CD4-positive, alpha-beta memory T cell (primary cell): ENCODE measurements at regions not wholly inside any gene's neighbourhood (a gene's known extent, or its start where the extent isn't known, plus 50 kb on each side); places are given as distances from the start of the nearest gene placed in this dataset.
A peak's percentile ranks its signal among the peaks of the same experiment; 100 is the strongest.

Source experiments
- CTCF ChIA-PET: fragments of 350-600 bp; sonication (Branson Sonifier 250); formaldehyde crosslinking; loops from one replicate; lab custom pipeline; 2021; ENCODE audit warnings: inconsistent platforms; ENCODE audit not compliant: partially characterized antibody; lab: Charles Lee
- POLR2A ChIA-PET: fragments of 350-600 bp; sonication (Branson Sonifier 250); formaldehyde crosslinking; loops from one replicate; lab custom pipeline; 2021; ENCODE audit not compliant: partially characterized antibody; lab: Charles Lee
- DNase-seq, 5 donors: peaks; one replicate each; pipeline versions ENCODE4 v3.0.0 to v3.0.0-alpha.2; 2020 to 2022; ENCODE audit warnings: mixed read lengths in 1 of 5
- H3K27ac ChIP-seq: one replicate; pipeline ENCODE4 v1.7.0; 2013; ENCODE audit warnings: low read depth, low read length
- H3K27me3 ChIP-seq: 2 replicates; pipeline ENCODE4 v1.7.0; 2013; ENCODE audit warnings: mild to moderate bottlenecking, low read length, moderate library complexity; ENCODE audit not compliant: insufficient read depth
- H3K36me3 ChIP-seq: 2 replicates; pipeline ENCODE4 v1.7.0; 2013; ENCODE audit warnings: mild to moderate bottlenecking, low read length, moderate library complexity; ENCODE audit not compliant: insufficient read depth
- H3K4me1 ChIP-seq: 2 replicates; pipeline ENCODE4 v1.7.0; 2013; ENCODE audit warnings: mild to moderate bottlenecking, low read length, moderate library complexity; ENCODE audit not compliant: insufficient read depth
- H3K4me3 ChIP-seq, 2 donors: one replicate each; pipeline ENCODE4 v1.7.0; 2013; ENCODE audit warnings: low read length in 2 of 2, mild to moderate bottlenecking in 1 of 2
- H3K9me3 ChIP-seq, 2 donors: one replicate each; pipeline ENCODE4 v1.7.0; 2013; ENCODE audit warnings: low read length in 2 of 2, control low read depth in 1 of 2; ENCODE audit not compliant: control insufficient read depth in 1 of 2
- H3K27ac Mint-ChIP-seq, 7 donors: one replicate each; pipeline ENCODE4 v1.8.0; 2020 to 2021; ENCODE audit warnings: mixed read lengths in 7 of 7, mild to moderate bottlenecking in 6 of 7, inconsistent platforms in 3 of 7, moderate library complexity in 3 of 7
- H3K27me3 Mint-ChIP-seq, 2 donors: one replicate each; pipeline ENCODE4 v1.8.0; 2020 to 2021; ENCODE audit warnings: mixed read lengths in 2 of 2
- H3K36me3 Mint-ChIP-seq, 2 donors: one replicate each; pipeline ENCODE4 v1.8.0; 2020 to 2021; ENCODE audit warnings: mixed read lengths in 2 of 2, inconsistent platforms in 1 of 2, mild to moderate bottlenecking in 1 of 2
- H3K4me1 Mint-ChIP-seq, 4 donors: one replicate each; pipeline ENCODE4 v1.8.0; 2020 to 2021; ENCODE audit warnings: mixed read lengths in 4 of 4, mild to moderate bottlenecking in 1 of 4
- H3K4me3 Mint-ChIP-seq, 8 donors: one replicate each; pipeline ENCODE4 v1.8.0; 2020 to 2021; ENCODE audit warnings: mixed read lengths in 8 of 8, mild to moderate bottlenecking in 7 of 8, moderate library complexity in 6 of 8, inconsistent platforms in 3 of 8
- H3K9me3 Mint-ChIP-seq, 8 donors: one replicate each; pipeline ENCODE4 v1.8.0; 2020 to 2021; ENCODE audit warnings: mixed read lengths in 8 of 8, mild to moderate bottlenecking in 5 of 8, inconsistent platforms in 3 of 8, moderate library complexity in 1 of 8
- intact Hi-C: fragments of 100-400 bp; cut with micrococcal nuclease; formaldehyde crosslinking; loops from one replicate; pipeline ENCODE4 v1.15.1; 2023

DNA sequence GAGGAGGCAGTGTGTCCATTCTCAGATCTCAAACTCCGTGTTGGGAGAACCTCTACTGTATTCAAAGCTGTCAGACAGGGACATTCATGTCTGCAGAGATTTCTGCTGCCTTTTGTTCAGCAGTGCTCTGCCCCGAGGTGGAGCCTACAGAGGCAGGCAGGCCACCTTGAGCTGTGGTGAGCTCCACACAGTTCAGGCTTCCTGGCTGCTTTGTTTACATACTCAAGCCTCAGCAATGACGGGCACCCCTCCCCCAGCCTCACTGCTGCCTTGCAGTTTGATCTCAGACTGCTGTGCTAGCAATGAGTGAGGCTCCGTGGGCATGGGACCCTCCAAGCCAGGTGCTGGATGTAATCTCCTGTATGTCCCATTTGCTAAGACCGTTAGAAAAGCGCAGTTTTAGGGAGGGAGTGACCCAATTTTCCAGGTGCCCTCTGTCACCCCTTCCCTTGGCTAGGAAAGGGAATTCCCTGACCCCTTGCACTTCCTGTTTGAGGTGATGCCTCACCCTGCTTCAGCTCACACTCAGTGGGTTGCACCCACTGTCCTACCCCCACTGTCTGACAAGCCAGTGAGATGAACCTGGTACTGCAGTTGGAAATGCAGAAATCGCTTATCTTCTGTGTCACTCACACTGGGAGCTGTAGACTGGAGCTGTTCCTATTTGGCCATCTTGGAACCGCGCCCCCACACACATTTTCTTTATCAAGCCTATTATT is 458.9 kb upstream of the HSFY2 start:
- intact Hi-C loops = loop anchor here (10.0 kb wide), 1 partner anchor 158 kb away; no protein-coding TSS in a partner anchor
- no peak overlapping the region for H3K27ac ChIP-seq

DNA sequence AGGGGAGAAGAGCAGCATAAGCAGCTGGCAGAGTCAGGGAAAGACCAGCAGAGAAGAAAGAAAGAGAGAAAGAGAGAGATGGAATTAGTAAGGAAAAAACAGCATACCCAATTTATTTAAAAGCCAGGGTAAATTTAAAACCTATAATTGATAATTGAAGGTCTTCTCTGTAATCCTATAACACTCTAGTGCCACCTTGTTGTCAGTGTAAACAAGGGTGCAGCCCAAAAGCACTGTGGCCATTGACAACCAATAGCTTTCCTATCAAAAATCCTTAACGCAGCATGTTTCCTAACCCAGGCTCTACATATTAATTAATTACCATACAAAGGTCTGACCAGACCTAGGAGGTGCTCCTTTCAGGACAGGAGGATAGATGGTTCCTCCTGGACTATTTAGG is 447.2 kb upstream of the HSFY2 start:
- no peaks in the 10 kb centered on the region for H3K27me3 ChIP-seq
- Mint-ChIP-seq H3K36me3 (no peaks in the 10 kb centered on the region), H3K9me3 (no peaks in the 10 kb centered on the region), H3K27ac (no peak overlapping the region), H3K4me1 (no peaks in the 10 kb centered on the region), H3K27me3 (no peaks in the 10 kb centered on the region), H3K4me3 (no peak overlapping the region)
- no peaks in the 10 kb centered on the region for H3K4me1 ChIP-seq
- POLR2A ChIA-PET = no interaction called here
- no peak overlapping the region for H3K27ac ChIP-seq
- DNase-seq = no peak
- H3K36me3 ChIP-seq = no peaks in the 10 kb centered on the region
- H3K9me3 ChIP-seq = no peaks in the 10 kb centered on the region
- intact Hi-C loops = no loop called here
- no peak overlapping the region for H3K4me3 ChIP-seq
- CTCF ChIA-PET = no interaction called here

More for the DNA sequence above, 458.9 kb upstream of the HSFY2 start:
- Histone ChIP-seq H3K9me3 (no peaks in the 10 kb centered on the region), H3K4me3 (no peak overlapping the region), H3K36me3 (no peaks in the 10 kb centered on the region), H3K27me3 (no peaks in the 10 kb centered on the region), H3K4me1 (peaks cover 9% of the 10 kb centered on the region)
- Mint-ChIP-seq H3K27ac (peak overlapping the region in 2 of 7 donors; percentile 65 to 85), H3K36me3 (no peaks in the 10 kb centered on the region), H3K9me3 (no peaks in the 10 kb centered on the region), H3K4me1 (peaks cover 0 to 25% (median 4%) of the 10 kb centered on the region in 4 donors), H3K4me3 (peak overlapping the region in 2 of 8 donors; percentile 64 to 76), H3K27me3 (no peaks in the 10 kb centered on the region)
- ChIA-PET CTCF (interaction anchor here (0.9 to 1.3 kb wide), 2 partner anchors 30 to 270 kb away, joined by 3 to 4 read pairs; no protein-coding TSS in a partner anchor), POLR2A (no interaction called here)
- peak in 1 of 5 donors; percentile 65 for DNase-seq

DNA sequence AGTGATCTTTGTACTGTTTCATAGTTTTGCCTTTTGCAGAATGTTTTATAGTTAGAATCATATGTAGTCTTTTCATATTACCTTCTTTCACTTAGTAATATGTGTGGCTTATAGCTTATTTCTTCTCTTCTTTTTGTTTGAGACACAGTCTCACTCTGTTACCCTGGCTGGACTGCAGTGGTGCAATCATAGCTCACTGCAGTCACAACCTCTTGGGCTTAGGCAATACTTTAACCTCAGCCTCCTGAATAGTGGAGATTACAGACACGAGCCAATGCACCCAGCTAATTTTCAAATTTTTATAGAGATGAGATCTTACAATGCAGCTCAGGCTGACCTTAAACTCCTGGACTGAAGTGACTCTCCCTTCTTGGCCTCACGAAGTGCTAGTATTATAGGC is 435.4 kb upstream of the HSFY2 start:
- no peaks in the 10 kb centered on the region for H3K36me3 ChIP-seq
- Mint-ChIP-seq H3K4me3 (no peak overlapping the region), H3K27me3 (no peaks in the 10 kb centered on the region), H3K27ac (no peak overlapping the region), H3K36me3 (no peaks in the 10 kb centered on the region), H3K4me1 (no peaks in the 10 kb centered on the region), H3K9me3 (no peaks in the 10 kb centered on the region)
- H3K4me1 ChIP-seq = no peaks in the 10 kb centered on the region
- no peaks in the 10 kb centered on the region for H3K27me3 ChIP-seq
- DNase-seq = no peak
- H3K4me3 ChIP-seq = no peak overlapping the region
- ChIA-PET CTCF (no interaction called here), POLR2A (no interaction called here)
- intact Hi-C loops = no loop called here
- H3K9me3 ChIP-seq = no peaks in the 10 kb centered on the region
- no peak overlapping the region for H3K27ac ChIP-seq

DNA sequence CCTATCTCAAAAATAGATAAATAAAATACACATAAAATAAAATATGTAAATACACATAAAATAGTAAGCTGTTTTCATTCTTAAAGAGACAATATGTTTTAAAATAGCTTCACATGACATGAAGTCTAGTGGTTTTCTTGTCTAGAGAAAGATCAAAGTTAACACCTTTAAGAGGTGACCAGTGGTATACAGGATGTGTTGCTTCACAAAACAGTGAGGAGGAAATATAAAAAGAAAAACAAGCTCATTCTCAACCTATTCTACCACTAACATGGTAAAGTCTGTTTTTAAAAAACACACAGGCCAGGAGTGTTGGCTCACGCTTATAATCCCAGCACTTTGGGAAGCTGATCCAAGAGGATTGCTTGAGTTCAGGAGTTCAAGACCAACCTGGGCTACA is 433.5 kb upstream of the HSFY2 start:
- Mint-ChIP-seq H3K36me3 (no peaks in the 10 kb centered on the region), H3K27me3 (no peaks in the 10 kb centered on the region), H3K27ac (no peak overlapping the region), H3K9me3 (no peaks in the 10 kb centered on the region), H3K4me1 (peaks cover 0 to 2% (median 0%) of the 10 kb centered on the region in 4 donors), H3K4me3 (no peak overlapping the region)
- no peaks in the 10 kb centered on the region for H3K36me3 ChIP-seq
- H3K27ac ChIP-seq = no peak overlapping the region
- no peak for DNase-seq
- H3K4me1 ChIP-seq = no peaks in the 10 kb centered on the region
- no peaks in the 10 kb centered on the region for H3K9me3 ChIP-seq
- POLR2A ChIA-PET = no interaction called here
- no peaks in the 10 kb centered on the region for H3K27me3 ChIP-seq
- intact Hi-C loops = no loop called here
- CTCF ChIA-PET = no interaction called here
- no peak overlapping the region for H3K4me3 ChIP-seq

DNA sequence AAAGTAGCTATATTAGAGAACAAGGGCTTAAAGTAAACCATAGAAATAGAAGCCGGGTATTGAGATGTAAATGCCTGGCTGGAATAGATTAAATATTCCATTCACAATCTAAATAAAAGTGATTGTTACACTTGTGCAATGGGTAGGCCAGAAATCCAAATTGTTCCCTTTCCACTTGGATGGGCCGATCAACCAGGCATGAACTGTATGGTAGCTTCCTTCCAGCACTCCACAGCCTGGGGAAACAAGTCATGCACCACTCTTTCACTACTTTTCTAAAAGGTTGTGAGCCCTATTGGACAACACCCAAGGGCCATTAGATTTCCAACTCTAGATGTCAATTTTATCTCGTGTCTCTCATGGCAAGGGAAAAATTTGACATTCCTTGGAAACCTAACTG is 407.3 kb upstream of the HSFY2 start:
- DNase-seq = no peak
- no peaks in the 10 kb centered on the region for H3K4me1 ChIP-seq
- no peak overlapping the region for H3K27ac Mint-ChIP-seq
- H3K9me3 ChIP-seq = no peaks in the 10 kb centered on the region
- intact Hi-C loops = no loop called here
- H3K4me1 Mint-ChIP-seq = no peaks in the 10 kb centered on the region
- H3K4me3 ChIP-seq = no peak overlapping the region
- no peaks in the 10 kb centered on the region for H3K27me3 Mint-ChIP-seq
- H3K4me3 Mint-ChIP-seq = no peak overlapping the region
- no peaks in the 10 kb centered on the region for H3K36me3 Mint-ChIP-seq
- H3K27me3 ChIP-seq = no peaks in the 10 kb centered on the region
- H3K9me3 Mint-ChIP-seq = peaks cover 0 to 2% (median 0%) of the 10 kb centered on the region in 8 donors
- ChIA-PET POLR2A (no interaction called here), CTCF (no interaction called here)
- no peaks in the 10 kb centered on the region for H3K36me3 ChIP-seq
- H3K27ac ChIP-seq = no peak overlapping the region

DNA sequence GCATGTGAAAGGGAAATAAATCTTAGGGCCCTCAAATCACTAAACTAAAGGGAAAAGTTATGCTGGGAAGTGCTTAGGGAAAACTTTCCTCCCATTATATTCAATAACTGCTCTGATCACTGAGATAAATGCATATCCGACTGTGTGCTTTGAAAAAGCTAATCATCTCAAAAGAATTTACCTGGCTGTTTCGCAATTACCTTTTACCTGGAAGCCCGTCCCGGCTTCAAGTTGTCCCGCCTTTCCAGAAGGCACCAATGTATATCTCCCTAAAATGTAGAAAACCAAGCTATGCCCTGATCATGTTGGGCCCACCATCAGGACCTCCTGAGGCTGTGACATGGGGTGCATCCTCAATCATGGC is 394.6 kb upstream of the HSFY2 start:
- H3K9me3 ChIP-seq = no peaks in the 10 kb centered on the region
- no peak overlapping the region for H3K4me3 ChIP-seq
- no peak overlapping the region for H3K27ac Mint-ChIP-seq
- intact Hi-C loops = no loop called here
- H3K27me3 ChIP-seq = no peaks in the 10 kb centered on the region
- H3K4me1 Mint-ChIP-seq = no peaks in the 10 kb centered on the region
- CTCF ChIA-PET = no interaction called here
- H3K4me1 ChIP-seq = no peaks in the 10 kb centered on the region
- no peaks in the 10 kb centered on the region for H3K36me3 Mint-ChIP-seq
- H3K27ac ChIP-seq = no peak overlapping the region
- no peak for DNase-seq
- H3K4me3 Mint-ChIP-seq = no peak overlapping the region
- no peaks in the 10 kb centered on the region for H3K36me3 ChIP-seq
- POLR2A ChIA-PET = no interaction called here
- H3K27me3 Mint-ChIP-seq = no peaks in the 10 kb centered on the region
- H3K9me3 Mint-ChIP-seq = no peaks in the 10 kb centered on the region

DNA sequence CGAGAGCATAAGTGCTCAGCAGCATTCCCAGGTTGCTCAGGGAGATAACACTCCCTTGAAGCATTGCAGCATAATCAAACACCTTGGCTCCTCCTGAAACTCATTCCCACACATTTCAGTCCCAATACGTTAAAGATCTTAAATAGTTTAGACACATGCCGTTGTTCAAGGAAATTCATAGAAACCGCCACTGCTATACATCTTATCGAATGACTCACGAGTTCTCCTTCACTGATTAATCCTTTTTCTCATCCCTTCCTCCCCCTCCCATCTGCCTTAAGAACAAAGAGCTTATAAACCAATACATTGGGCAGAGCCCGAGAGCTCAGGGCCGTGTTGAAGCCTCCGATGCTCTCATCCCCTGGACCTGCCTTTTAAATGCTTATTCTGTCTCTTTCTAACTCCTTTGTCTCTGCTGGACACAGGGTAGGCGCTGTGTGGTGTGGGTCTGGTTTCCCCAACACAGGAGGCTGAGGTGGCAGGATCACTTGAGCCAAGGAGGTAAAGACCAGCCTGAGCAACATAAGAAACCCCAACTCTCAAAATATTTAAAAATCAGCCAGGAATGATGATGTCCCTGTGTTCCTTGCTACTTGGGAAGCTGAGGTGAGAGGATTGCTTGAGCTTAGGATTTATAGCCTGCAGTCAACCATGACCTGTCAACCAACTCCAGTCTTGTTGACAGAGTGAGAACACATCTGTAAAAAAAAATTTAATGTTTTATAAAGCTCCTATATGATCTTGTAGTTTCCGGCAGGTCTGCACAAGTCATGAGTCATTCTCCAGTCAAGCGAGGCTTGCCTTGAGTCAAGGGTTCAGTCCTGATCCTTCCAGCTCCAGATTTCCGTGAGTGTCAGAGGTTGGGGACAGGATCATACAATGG is 394.0 kb upstream of the HSFY2 start:
- Histone ChIP-seq H3K4me1 (no peaks in the 10 kb centered on the region), H3K27ac (no peak overlapping the region), H3K36me3 (no peaks in the 10 kb centered on the region), H3K9me3 (no peaks in the 10 kb centered on the region), H3K27me3 (no peaks in the 10 kb centered on the region), H3K4me3 (no peak overlapping the region)
- Mint-ChIP-seq H3K36me3 (no peaks in the 10 kb centered on the region), H3K4me1 (no peaks in the 10 kb centered on the region), H3K27me3 (no peaks in the 10 kb centered on the region), H3K9me3 (no peaks in the 10 kb centered on the region), H3K27ac (no peak overlapping the region), H3K4me3 (no peak overlapping the region)
- intact Hi-C loops = no loop called here
- POLR2A ChIA-PET = no interaction called here
- DNase-seq = no peak
- CTCF ChIA-PET = no interaction called here
